ENCODE measurements at regions not wholly inside any gene's neighbourhood (a gene's known extent, or its start where the extent isn't known, plus 50 kb on each side); places are given as distances from the start of the nearest gene placed in this dataset.

DNA sequence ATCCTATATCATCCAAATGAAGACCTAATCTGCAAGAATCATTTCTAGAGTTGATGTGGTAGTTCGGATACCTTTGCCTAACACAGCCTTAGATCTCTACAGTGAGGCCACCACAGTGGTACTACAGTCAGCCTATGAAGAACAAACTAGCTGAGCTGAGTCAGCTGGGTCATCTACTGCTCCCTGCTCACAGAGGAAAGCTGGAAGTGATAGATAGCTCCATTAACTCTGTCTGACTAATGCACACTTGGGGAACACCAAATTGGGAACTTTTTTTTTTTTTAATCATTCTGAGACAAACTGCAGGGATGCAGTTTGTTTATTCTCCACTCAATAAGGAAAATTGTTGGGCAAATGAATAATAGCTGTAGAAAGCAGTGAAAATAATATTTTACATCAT lies 1160.6 kb downstream of the PCDH9 start:
- BruUV-seq (replicated peaks): no TSS peak
- Histone ChIP-seq H3K36me3 (ENCODE audit: control insufficient read depth in 1 of 2, insufficient read depth in 2 of 2, low read length in 2 of 2) (no peaks in the 10 kb centered on the region), H3K27me3 (ENCODE audit: insufficient read depth, low read length) (no peaks in the 10 kb centered on the region), H3K9me3 (ENCODE audit: control insufficient read depth in 1 of 2, insufficient read depth in 1 of 2, low read depth in 1 of 2, low read length in 2 of 2) (no peaks in the 10 kb centered on the region), H3K9me2 (ENCODE audit: insufficient read depth) (no peaks in the 10 kb centered on the region), H3K4me1 (ENCODE audit: control insufficient read depth in 1 of 2, insufficient read depth in 2 of 2, low read length in 2 of 2) (no peaks in the 10 kb centered on the region), H3K4me3 (replicated peaks in 1 of 2; ENCODE audit: low read depth in 1 of 2, low read length in 2 of 2) (no peak overlapping the region), H3K9ac (ENCODE audit: low read length) (no peak overlapping the region), H4K20me1 (ENCODE audit: insufficient read depth) (no peaks in the 10 kb centered on the region), H3K27ac (ENCODE audit: low read depth, low read length) (no peak overlapping the region), H3K4me2 (ENCODE audit: low read length) (no peak overlapping the region), H3K79me2 (ENCODE audit: insufficient read depth, low read length) (no peaks in the 10 kb centered on the region), H2AFZ (ENCODE audit: low read depth, low read length, poor library complexity, severe bottlenecking) (no peak overlapping the region)
- CTCF ChIA-PET: no interaction called here
- ATAC-seq (no peak), DNase-seq (ENCODE audit: low read depth, low spot score) (no peak)
- intact Hi-C loops (cut with micrococcal nuclease): no loop called here
- RAD21 ChIA-PET (ENCODE audit: low non-redundant PET in 1 of 2, low total read pairs in 2 of 2, uncharacterized antibody in 2 of 2, unreplicated experiment in 2 of 2): no interaction called here
- POLR2A ChIA-PET: no interaction called here
- TF ChIP-seq, protein P1, sequence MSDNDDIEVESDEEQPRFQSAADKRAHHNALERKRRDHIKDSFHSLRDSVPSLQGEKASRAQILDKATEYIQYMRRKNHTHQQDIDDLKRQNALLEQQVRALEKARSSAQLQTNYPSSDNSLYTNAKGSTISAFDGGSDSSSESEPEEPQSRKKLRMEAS (IDR thresholded peaks at IDR 0.05): no peak
- TF ChIP-seq SP1 (IDR thresholded peaks at IDR 0.05; ENCODE audit: low read depth) (no peak), EGR1 (IDR thresholded peaks at IDR 0.05; ENCODE audit: low read depth) (no peak)
- TF ChIP-seq, protein P2, sequence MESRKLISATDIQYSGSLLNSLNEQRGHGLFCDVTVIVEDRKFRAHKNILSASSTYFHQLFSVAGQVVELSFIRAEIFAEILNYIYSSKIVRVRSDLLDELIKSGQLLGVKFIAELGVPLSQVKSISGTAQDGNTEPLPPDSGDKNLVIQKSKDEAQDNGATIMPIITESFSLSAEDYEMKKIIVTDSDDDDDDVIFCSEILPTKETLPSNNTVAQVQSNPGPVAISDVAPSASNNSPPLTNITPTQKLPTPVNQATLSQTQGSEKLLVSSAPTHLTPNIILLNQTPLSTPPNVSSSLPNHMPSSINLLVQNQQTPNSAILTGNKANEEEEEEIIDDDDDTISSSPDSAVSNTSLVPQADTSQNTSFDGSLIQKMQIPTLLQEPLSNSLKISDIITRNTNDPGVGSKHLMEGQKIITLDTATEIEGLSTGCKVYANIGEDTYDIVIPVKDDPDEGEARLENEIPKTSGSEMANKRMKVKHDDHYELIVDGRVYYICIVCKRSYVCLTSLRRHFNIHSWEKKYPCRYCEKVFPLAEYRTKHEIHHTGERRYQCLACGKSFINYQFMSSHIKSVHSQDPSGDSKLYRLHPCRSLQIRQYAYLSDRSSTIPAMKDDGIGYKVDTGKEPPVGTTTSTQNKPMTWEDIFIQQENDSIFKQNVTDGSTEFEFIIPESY (IDR thresholded peaks at IDR 0.05; ENCODE audit: extremely low read depth, insufficient replicate concordance, low read length): no peak

DNA sequence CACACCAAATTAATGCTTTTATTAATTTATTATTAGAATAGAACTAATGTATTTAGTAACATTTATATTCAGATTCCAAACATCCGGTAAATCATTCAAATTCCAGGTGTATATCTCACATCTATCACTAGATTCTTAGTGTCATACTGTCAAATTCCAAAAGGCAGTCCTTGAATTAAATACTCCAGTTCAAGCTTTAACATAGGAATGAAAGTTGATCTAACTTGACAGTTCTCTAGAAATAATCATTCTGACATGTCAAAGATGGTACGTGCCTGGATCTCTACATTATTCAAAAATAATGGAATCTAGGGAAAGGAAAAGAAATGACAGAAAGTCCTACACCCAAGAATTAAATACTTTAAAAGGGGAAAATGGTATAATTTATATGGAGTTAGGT lies 1161.5 kb downstream of the PCDH9 start:
- Histone ChIP-seq H3K4me2 (ENCODE audit: low read length) (no peak overlapping the region), H4K20me1 (ENCODE audit: insufficient read depth) (no peaks in the 10 kb centered on the region), H3K9ac (ENCODE audit: low read length) (no peak overlapping the region), H3K27me3 (ENCODE audit: insufficient read depth, low read length) (no peaks in the 10 kb centered on the region), H3K27ac (ENCODE audit: low read depth, low read length) (no peak overlapping the region), H3K36me3 (ENCODE audit: control insufficient read depth in 1 of 2, insufficient read depth in 2 of 2, low read length in 2 of 2) (no peaks in the 10 kb centered on the region), H3K9me2 (ENCODE audit: insufficient read depth) (no peaks in the 10 kb centered on the region), H3K4me3 (replicated peaks in 1 of 2; ENCODE audit: low read depth in 1 of 2, low read length in 2 of 2) (no peak overlapping the region), H3K9me3 (ENCODE audit: control insufficient read depth in 1 of 2, insufficient read depth in 1 of 2, low read depth in 1 of 2, low read length in 2 of 2) (no peaks in the 10 kb centered on the region), H3K79me2 (ENCODE audit: insufficient read depth, low read length) (no peaks in the 10 kb centered on the region), H3K4me1 (ENCODE audit: control insufficient read depth in 1 of 2, insufficient read depth in 2 of 2, low read length in 2 of 2) (no peaks in the 10 kb centered on the region), H2AFZ (ENCODE audit: low read depth, low read length, poor library complexity, severe bottlenecking) (no peak overlapping the region)
- BruUV-seq (replicated peaks): no TSS peak
- ATAC-seq: no peak
- ChIA-PET RAD21 (ENCODE audit: low non-redundant PET in 1 of 2, low total read pairs in 2 of 2, uncharacterized antibody in 2 of 2, unreplicated experiment in 2 of 2) (no interaction called here), CTCF (no interaction called here), POLR2A (no interaction called here)
- intact Hi-C loops (cut with micrococcal nuclease): no loop called here
- no peak for DNase-seq (ENCODE audit: low read depth, low spot score)
- TF ChIP-seq FOSL1 (IDR thresholded peaks at IDR 0.05; ENCODE audit: low read depth) (no peak), POLR2A (IDR thresholded peaks at IDR 0.05; ENCODE audit: borderline replicate concordance, extremely low read depth, insufficient read depth, insufficient read length) (no peak), YY1 (IDR thresholded peaks at IDR 0.05; ENCODE audit: extremely low read depth, insufficient replicate concordance, low read depth, low read length) (no peak), CEBPB (IDR thresholded peaks at IDR 0.05; ENCODE audit: low read depth) (no peak), ELF1 (IDR thresholded peaks at IDR 0.05; ENCODE audit: borderline replicate concordance, low read depth) (no peak), EZH2 (IDR thresholded peaks at IDR 0.05) (no peak), SP1 (IDR thresholded peaks at IDR 0.05; ENCODE audit: low read depth) (no peak), CBX3 (IDR thresholded peaks at IDR 0.05; ENCODE audit: low read depth) (no peak), CTCF (IDR thresholded peaks at IDR 0.05 in 2 of 3, conservative IDR thresholded peaks at IDR 0.05 in 1 of 3; ENCODE audit: borderline replicate concordance in 1 of 3, insufficient read depth in 1 of 3, low read depth in 2 of 3, low read length in 2 of 3) (no peak), SRF (IDR thresholded peaks at IDR 0.05; ENCODE audit: low read depth) (no peak)
- TF ChIP-seq, protein P2 (IDR thresholded peaks at IDR 0.05; ENCODE audit: extremely low read depth, insufficient replicate concordance, low read length): no peak

Measured in HCT116 (cell line).